ENCODE measurements at regions not wholly inside any gene's neighbourhood (a gene's known extent, or its start where the extent isn't known, plus 50 kb on each side); places are given as distances from the start of the nearest gene placed in this dataset.
"Not testable (repeated sequence)": the region's sequence is repeated elsewhere in the genome, so short reads cannot be mapped to it uniquely, and the experiment has no call there.

GRCh38 chr16:75818491-75818890 lies 92.2 kb upstream of the CPHXL start:
- TF ChIP-seq CTCF (IDR thresholded peaks at IDR 0.05), result no peak
- TF ChIP-seq POLR2AphosphoS5 (IDR thresholded peaks at IDR 0.05), result no peak
- no peak for TF ChIP-seq POLR2A (IDR thresholded peaks at IDR 0.05)
- no peak for TF ChIP-seq EP300 (IDR thresholded peaks at IDR 0.05)
- no peak for ATAC-seq
- no peaks in the 10 kb centered on the region for H3K4me1 ChIP-seq
- H3K27me3 ChIP-seq, result no peaks in the 10 kb centered on the region
- no peak overlapping the region for H3K27ac ChIP-seq
- WGBS, 2 donors (ENCODE audit: low coverage in 1 of 2), result 19 to 49% methylated on average over 2 of the region's 2 CpGs
- H3K36me3 ChIP-seq, result no peaks in the 10 kb centered on the region
- H3K4me3 ChIP-seq, result no peak overlapping the region
- no peaks in the 10 kb centered on the region for H3K9me3 ChIP-seq

DNA sequence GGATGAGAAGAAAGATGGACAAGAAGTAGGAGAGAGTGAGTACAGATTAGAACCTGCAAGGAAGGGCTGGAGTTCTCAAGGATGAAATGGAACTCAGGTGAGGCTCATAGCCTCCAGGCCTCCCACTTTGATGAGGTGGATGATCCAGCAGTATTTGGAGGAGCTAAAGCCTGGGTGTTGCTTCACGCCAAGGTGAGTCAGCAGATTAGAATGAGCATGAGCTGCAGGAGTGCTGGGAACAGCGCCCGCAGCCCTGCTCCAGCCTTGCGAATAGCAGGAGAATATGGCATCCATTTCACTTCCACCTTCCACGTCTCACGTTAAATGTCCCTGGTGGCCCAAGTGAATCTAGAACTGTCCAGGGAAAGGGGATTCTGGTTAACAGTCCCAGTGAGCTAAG lies 94.4 kb upstream of the CPHXL start:
- TF ChIP-seq CTCF (IDR thresholded peaks at IDR 0.05), result no peak
- no peak for TF ChIP-seq POLR2A (IDR thresholded peaks at IDR 0.05)
- no peak for TF ChIP-seq EP300 (IDR thresholded peaks at IDR 0.05)
- H3K9me3 ChIP-seq, result no peaks in the 10 kb centered on the region
- no peaks in the 10 kb centered on the region for H3K4me1 ChIP-seq
- H3K27ac ChIP-seq, result no peak overlapping the region
- no peak overlapping the region for H3K4me3 ChIP-seq
- H3K36me3 ChIP-seq, result no peaks in the 10 kb centered on the region
- H3K27me3 ChIP-seq, result no peaks in the 10 kb centered on the region
- no peak for ATAC-seq
- WGBS, 2 donors (ENCODE audit: low coverage in 1 of 2), result 88 to 98% methylated on average over 5 to 6 of the region's 6 CpGs

DNA sequence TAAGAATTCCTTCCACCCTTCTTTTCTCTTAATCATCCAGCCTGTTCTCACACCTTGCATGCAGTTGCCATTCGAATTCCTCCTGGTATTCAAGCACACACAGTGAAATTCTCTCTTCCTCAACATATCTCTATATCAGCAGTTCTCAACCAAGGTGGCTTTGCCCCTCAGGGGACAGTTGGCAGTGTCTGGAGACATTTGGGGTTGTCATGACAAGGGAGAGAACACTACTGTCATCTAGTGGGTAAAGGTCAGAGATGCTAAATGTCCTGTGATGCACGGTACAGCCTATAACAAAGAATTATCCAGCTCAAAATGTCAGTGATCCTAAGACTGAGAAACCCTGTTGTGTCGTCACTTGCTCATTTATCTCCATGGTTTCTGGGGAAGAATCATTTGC lies 94.8 kb upstream of the CPHXL start:
- Histone ChIP-seq H3K4me3 (no peak overlapping the region), H3K36me3 (no peaks in the 10 kb centered on the region), H3K27ac (no peak overlapping the region), H3K4me1 (no peaks in the 10 kb centered on the region), H3K27me3 (no peaks in the 10 kb centered on the region), H3K9me3 (no peaks in the 10 kb centered on the region)
- TF ChIP-seq CTCF (IDR thresholded peaks at IDR 0.05) (no peak), POLR2AphosphoS5 (IDR thresholded peaks at IDR 0.05) (no peak)
- ATAC-seq, result no peak
- 59 to 88% methylated on average over 3 of the region's 3 CpGs for WGBS, 2 donors (ENCODE audit: low coverage in 1 of 2)

DNA sequence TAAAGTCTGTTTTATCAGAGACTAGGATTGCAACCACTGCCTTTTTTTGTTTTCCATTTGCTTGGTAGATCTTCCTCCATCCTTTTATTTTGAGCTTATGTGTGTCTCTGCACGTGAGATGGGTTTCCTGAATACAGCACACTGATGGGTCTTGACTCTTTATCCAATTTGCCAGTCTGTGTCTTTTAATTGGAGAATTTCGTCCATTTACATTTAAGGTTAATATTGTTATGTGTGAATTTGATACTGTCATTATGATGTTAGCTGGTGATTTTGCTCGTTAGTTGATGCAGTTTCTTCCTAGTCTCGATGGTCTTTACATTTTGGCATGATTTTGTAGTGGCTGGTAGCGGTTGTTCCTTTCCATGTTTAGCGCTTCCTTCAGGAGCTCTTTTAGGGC lies 99.5 kb upstream of the CPHXL start:
- WGBS, 2 donors (ENCODE audit: low coverage in 1 of 2), result 62 to 86% methylated on average over 4 to 6 of the region's 6 CpGs
- not testable (repeated sequence) for H3K36me3 ChIP-seq, H3K27ac ChIP-seq, H3K4me3 ChIP-seq, H3K27me3 ChIP-seq, ATAC-seq, H3K4me1 ChIP-seq
- H3K9me3 ChIP-seq, result peaks cover 0 to 21% (median 0%) of the 10 kb centered on the region in 3 donors

- 96 to 99% methylated on average over 5 to 7 of the region's 30 CpGs for WGBS, 2 donors (ENCODE audit: low coverage in 1 of 2)
Measured at GRCh38 chr16:75827372-75828038, 101.2 kb upstream of the CPHXL start.

GRCh38 chr16:75833385-75833784 lies 107.1 kb upstream of the CPHXL start:
- peaks cover 0 to 42% (median 0%) of the 10 kb centered on the region in 3 donors for H3K9me3 ChIP-seq
- not testable (repeated sequence) for H3K27me3 ChIP-seq, ATAC-seq, H3K36me3 ChIP-seq, H3K4me3 ChIP-seq, H3K27ac ChIP-seq, H3K4me1 ChIP-seq
- 96 to 100% methylated on average over 1 to 2 of the region's 2 CpGs for WGBS, 2 donors (ENCODE audit: low coverage in 1 of 2)

More at GRCh38 chr16:75827372-75828038, 101.2 kb upstream of the CPHXL start:
- peaks cover 0 to 32% (median 0%) of the 10 kb centered on the region in 3 donors for H3K9me3 ChIP-seq
- H3K4me1 ChIP-seq, H3K27me3 ChIP-seq, ATAC-seq, H3K27ac ChIP-seq, H3K36me3 ChIP-seq, H3K4me3 ChIP-seq: not testable (repeated sequence)
